ENCODE measurements at regions not wholly inside any gene's neighbourhood (a gene's known extent, or its start where the extent isn't known, plus 50 kb on each side); places are given as distances from the start of the nearest gene placed in this dataset.

- TF ChIP-seq CTCF (IDR thresholded peaks at IDR 0.05): no peak
- H3K4me1 ChIP-seq: peaks cover 11% of the 10 kb centered on the region
- H3K27me3 ChIP-seq (ENCODE audit: insufficient read depth in 3 of 3, low read length in 2 of 3): no peaks in the 10 kb centered on the region
- intact Hi-C loops (cut with DNase I): loop anchor here in 1 of 2 donors (10.0 kb wide), 1 partner anchor 242 kb away; no protein-coding TSS in a partner anchor
- DNase-seq: peak in 1 of 2 donors; percentile 18
- H3K4me3 ChIP-seq: no peak overlapping the region
- no peaks in the 10 kb centered on the region for H3K36me3 ChIP-seq (ENCODE audit: insufficient read depth in 1 of 2, low read depth in 1 of 2)
- WGBS, 3 donors: 84 to 91% (median 85%) methylated on average over 7 of the region's 7 CpGs
- no peak for ATAC-seq
- no peaks in the 10 kb centered on the region for H3K9me3 ChIP-seq
- no peak overlapping the region for H3K27ac ChIP-seq
Measured at GRCh38 chr13:40316301-40316700, 350.1 kb downstream of the FOXO1 start.

GRCh38 chr13:40317980-40318327 lies 348.5 kb downstream of the FOXO1 start:
- Histone ChIP-seq H3K9me3 (peaks cover under 1% of the 10 kb centered on the region), H3K27ac (no peak overlapping the region), H3K36me3 (ENCODE audit: insufficient read depth in 1 of 2, low read depth in 1 of 2) (no peaks in the 10 kb centered on the region), H3K4me3 (no peak overlapping the region), H3K4me1 (peaks cover 11% of the 10 kb centered on the region), H3K27me3 (ENCODE audit: insufficient read depth in 3 of 3, low read length in 2 of 3) (no peaks in the 10 kb centered on the region)
- intact Hi-C loops (cut with DNase I): loop anchor here in 1 of 2 donors (10.0 kb wide), 1 partner anchor 243 kb away; no protein-coding TSS in a partner anchor
- DNase-seq (no peak), ATAC-seq (peak in 2 of 4 donors; percentile 9 to 15)
- WGBS, 3 donors: 53 to 73% (median 67%) methylated on average over 2 of the region's 2 CpGs
- no peak for TF ChIP-seq CTCF (IDR thresholded peaks at IDR 0.05)

- Histone ChIP-seq H3K36me3 (ENCODE audit: insufficient read depth in 1 of 2, low read depth in 1 of 2) (no peaks in the 10 kb centered on the region), H3K9me3 (peaks cover 5% of the 10 kb centered on the region), H3K4me1 (peaks cover 11% of the 10 kb centered on the region), H3K4me3 (no peak overlapping the region), H3K27me3 (ENCODE audit: insufficient read depth in 3 of 3, low read length in 2 of 3) (no peaks in the 10 kb centered on the region), H3K27ac (no peak overlapping the region)
- peak; percentile 62 to 90 (median 80) for ATAC-seq
- whole genome bisulfite sequencing, 3 donors: 4 to 8% (median 5%) methylated on average over 2 of the region's 2 CpGs
- peak; percentile 53 to 87 for DNase-seq
- no peak for TF ChIP-seq CTCF (IDR thresholded peaks at IDR 0.05)
- intact Hi-C loops (cut with DNase I): loop anchor here in 1 of 2 donors (10.0 kb wide), 1 partner anchor 244 kb away; no protein-coding TSS in a partner anchor
Measured at GRCh38 chr13:40318366-40318765, 348.1 kb downstream of the FOXO1 start.

GRCh38 chr13:40319699-40320579 lies 346.5 kb downstream of the FOXO1 start:
- no peaks in the 10 kb centered on the region for H3K27me3 ChIP-seq (ENCODE audit: insufficient read depth in 3 of 3, low read length in 2 of 3)
- DNase-seq (no peak), ATAC-seq (no peak)
- H3K27ac ChIP-seq: no peak overlapping the region
- 75 to 82% (median 78%) methylated on average over 3 of the region's 3 CpGs for WGBS, 3 donors
- no peaks in the 10 kb centered on the region for H3K36me3 ChIP-seq (ENCODE audit: insufficient read depth in 1 of 2, low read depth in 1 of 2)
- intact Hi-C loops (cut with DNase I): loop anchor here in 1 of 2 donors (10.0 kb wide), 1 partner anchor 245 kb away; no protein-coding TSS in a partner anchor
- TF ChIP-seq CTCF (IDR thresholded peaks at IDR 0.05): no peak
- no peak overlapping the region for H3K4me3 ChIP-seq
- H3K4me1 ChIP-seq: peaks cover 11% of the 10 kb centered on the region
- H3K9me3 ChIP-seq: peaks cover 10% of the 10 kb centered on the region
